Liver (tissue), 3 donors: ENCODE measurements at regions not wholly inside any gene's neighbourhood (a gene's known extent, or its start where the extent isn't known, plus 50 kb on each side); places are given as distances from the start of the nearest gene placed in this dataset.

Experiments
- EGR1 ChIP-seq, 2 donors: IDR thresholded peaks; 2 replicates each; pipeline ENCODE4 v1.6.1; 2016 to 2018; ENCODE audit warnings: antibody characterized with exemption in 2 of 2, low read depth in 2 of 2
- FOXA1 ChIP-seq: IDR thresholded peaks from 2 replicates; pipeline ENCODE4 v1.6.1; 2016; ENCODE audit warnings: antibody characterized with exemption
- HNF4G ChIP-seq: IDR thresholded peaks from 2 replicates; pipeline ENCODE4 v1.6.1; 2016; ENCODE audit warnings: antibody characterized with exemption
- JUND ChIP-seq, 2 donors: IDR thresholded peaks; 2 replicates each; pipeline ENCODE4 v1.6.1; 2016; ENCODE audit warnings: antibody characterized with exemption in 2 of 2
- RAD21 ChIP-seq, 2 donors: IDR thresholded peaks; 2 replicates each; pipeline ENCODE4 v1.6.1; 2016; ENCODE audit warnings: antibody characterized with exemption in 2 of 2, mild to moderate bottlenecking in 2 of 2
- RXRA ChIP-seq, 2 donors: IDR thresholded peaks; 2 replicates each; pipeline ENCODE4 v1.6.1; 2017 to 2018; ENCODE audit warnings: antibody characterized with exemption in 2 of 2, mild to moderate bottlenecking in 1 of 2
- TAF1 ChIP-seq: conservative IDR thresholded peaks from 2 replicates; pipeline ENCODE4 v1.6.1; 2016; ENCODE audit warnings: antibody characterized with exemption, mild to moderate bottlenecking
- YY1 ChIP-seq: IDR thresholded peaks from 2 replicates; pipeline ENCODE4 v1.6.1; 2016; ENCODE audit warnings: antibody characterized with exemption, mild to moderate bottlenecking
- TF ChIP-seq, protein P1 (sequence below): fragments of 150-350 bp; IDR thresholded peaks from 2 replicates; pipeline ENCODE4 v1.5.1; 2017; ENCODE audit warnings: improper control_type of control experiment, low read depth, low read length; ENCODE audit not compliant: missing input control
- TF ChIP-seq, protein P2 (sequence below): IDR thresholded peaks from 2 replicates; pipeline ENCODE4 v1.6.1; 2016; ENCODE audit warnings: antibody characterized with exemption
- TF ChIP-seq, protein P3 (sequence below): IDR thresholded peaks from 2 replicates; pipeline ENCODE4 v1.6.1; 2016; ENCODE audit warnings: antibody characterized with exemption, mild to moderate bottlenecking
- TF ChIP-seq, protein P4 (sequence below): IDR thresholded peaks from 2 replicates; pipeline ENCODE4 v1.6.1; 2016; ENCODE audit warnings: antibody characterized with exemption
- TF ChIP-seq, protein P5 (sequence below): IDR thresholded peaks from 2 replicates; pipeline ENCODE4 v1.6.1; 2016; ENCODE audit warnings: antibody characterized with exemption
- donor health status: healthy.
- donor health status: healthy.

DNA sequence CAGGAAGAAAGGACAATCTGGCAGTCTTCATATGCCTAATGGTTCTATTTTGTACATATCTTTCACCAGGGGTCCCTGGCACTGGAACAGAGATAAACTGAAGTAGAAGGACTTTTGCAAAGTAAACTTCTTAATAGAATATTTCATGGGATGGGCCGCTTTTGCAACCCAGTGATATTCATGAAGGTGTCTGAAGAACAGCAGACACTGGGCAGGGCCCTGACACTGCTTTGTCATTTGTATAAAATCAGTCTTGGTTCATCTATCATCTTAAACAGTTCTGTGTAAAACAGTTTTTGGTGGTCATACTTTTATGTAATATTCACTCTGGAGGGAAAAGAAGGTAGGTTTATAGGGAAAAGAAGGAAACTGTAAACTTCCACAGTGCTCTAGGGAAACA, 66.4 kb downstream of the TMEM200C start:
- TF ChIP-seq, protein P1, sequence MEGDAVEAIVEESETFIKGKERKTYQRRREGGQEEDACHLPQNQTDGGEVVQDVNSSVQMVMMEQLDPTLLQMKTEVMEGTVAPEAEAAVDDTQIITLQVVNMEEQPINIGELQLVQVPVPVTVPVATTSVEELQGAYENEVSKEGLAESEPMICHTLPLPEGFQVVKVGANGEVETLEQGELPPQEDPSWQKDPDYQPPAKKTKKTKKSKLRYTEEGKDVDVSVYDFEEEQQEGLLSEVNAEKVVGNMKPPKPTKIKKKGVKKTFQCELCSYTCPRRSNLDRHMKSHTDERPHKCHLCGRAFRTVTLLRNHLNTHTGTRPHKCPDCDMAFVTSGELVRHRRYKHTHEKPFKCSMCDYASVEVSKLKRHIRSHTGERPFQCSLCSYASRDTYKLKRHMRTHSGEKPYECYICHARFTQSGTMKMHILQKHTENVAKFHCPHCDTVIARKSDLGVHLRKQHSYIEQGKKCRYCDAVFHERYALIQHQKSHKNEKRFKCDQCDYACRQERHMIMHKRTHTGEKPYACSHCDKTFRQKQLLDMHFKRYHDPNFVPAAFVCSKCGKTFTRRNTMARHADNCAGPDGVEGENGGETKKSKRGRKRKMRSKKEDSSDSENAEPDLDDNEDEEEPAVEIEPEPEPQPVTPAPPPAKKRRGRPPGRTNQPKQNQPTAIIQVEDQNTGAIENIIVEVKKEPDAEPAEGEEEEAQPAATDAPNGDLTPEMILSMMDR = no peak
- TF ChIP-seq, protein P2, sequence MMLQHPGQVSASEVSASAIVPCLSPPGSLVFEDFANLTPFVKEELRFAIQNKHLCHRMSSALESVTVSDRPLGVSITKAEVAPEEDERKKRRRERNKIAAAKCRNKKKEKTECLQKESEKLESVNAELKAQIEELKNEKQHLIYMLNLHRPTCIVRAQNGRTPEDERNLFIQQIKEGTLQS = no peak
- TF ChIP-seq, protein P3, sequence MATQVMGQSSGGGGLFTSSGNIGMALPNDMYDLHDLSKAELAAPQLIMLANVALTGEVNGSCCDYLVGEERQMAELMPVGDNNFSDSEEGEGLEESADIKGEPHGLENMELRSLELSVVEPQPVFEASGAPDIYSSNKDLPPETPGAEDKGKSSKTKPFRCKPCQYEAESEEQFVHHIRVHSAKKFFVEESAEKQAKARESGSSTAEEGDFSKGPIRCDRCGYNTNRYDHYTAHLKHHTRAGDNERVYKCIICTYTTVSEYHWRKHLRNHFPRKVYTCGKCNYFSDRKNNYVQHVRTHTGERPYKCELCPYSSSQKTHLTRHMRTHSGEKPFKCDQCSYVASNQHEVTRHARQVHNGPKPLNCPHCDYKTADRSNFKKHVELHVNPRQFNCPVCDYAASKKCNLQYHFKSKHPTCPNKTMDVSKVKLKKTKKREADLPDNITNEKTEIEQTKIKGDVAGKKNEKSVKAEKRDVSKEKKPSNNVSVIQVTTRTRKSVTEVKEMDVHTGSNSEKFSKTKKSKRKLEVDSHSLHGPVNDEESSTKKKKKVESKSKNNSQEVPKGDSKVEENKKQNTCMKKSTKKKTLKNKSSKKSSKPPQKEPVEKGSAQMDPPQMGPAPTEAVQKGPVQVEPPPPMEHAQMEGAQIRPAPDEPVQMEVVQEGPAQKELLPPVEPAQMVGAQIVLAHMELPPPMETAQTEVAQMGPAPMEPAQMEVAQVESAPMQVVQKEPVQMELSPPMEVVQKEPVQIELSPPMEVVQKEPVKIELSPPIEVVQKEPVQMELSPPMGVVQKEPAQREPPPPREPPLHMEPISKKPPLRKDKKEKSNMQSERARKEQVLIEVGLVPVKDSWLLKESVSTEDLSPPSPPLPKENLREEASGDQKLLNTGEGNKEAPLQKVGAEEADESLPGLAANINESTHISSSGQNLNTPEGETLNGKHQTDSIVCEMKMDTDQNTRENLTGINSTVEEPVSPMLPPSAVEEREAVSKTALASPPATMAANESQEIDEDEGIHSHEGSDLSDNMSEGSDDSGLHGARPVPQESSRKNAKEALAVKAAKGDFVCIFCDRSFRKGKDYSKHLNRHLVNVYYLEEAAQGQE = no peak
- TF ChIP-seq, protein P4, sequence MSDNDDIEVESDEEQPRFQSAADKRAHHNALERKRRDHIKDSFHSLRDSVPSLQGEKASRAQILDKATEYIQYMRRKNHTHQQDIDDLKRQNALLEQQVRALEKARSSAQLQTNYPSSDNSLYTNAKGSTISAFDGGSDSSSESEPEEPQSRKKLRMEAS = no peak
- TF ChIP-seq RAD21 (IDR thresholded peaks at IDR 0.05) (no peak), JUND (IDR thresholded peaks at IDR 0.05) (no peak), HNF4G (no peak), TAF1 (no peak), YY1 (no peak), EGR1 (IDR thresholded peaks at IDR 0.05; ENCODE audit: low read depth in 2 of 2) (no peak), RXRA (IDR thresholded peaks at IDR 0.05) (no peak), FOXA1 (no peak)
- TF ChIP-seq, protein P5, sequence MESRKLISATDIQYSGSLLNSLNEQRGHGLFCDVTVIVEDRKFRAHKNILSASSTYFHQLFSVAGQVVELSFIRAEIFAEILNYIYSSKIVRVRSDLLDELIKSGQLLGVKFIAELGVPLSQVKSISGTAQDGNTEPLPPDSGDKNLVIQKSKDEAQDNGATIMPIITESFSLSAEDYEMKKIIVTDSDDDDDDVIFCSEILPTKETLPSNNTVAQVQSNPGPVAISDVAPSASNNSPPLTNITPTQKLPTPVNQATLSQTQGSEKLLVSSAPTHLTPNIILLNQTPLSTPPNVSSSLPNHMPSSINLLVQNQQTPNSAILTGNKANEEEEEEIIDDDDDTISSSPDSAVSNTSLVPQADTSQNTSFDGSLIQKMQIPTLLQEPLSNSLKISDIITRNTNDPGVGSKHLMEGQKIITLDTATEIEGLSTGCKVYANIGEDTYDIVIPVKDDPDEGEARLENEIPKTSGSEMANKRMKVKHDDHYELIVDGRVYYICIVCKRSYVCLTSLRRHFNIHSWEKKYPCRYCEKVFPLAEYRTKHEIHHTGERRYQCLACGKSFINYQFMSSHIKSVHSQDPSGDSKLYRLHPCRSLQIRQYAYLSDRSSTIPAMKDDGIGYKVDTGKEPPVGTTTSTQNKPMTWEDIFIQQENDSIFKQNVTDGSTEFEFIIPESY = no peak
